Effector memory CD4-positive, alpha-beta T cell (primary cell): ENCODE measurements at regions not wholly inside any gene's neighbourhood (a gene's known extent, or its start where the extent isn't known, plus 50 kb on each side); places are given as distances from the start of the nearest gene placed in this dataset.
"Not testable (repeated sequence)": the region's sequence is repeated elsewhere in the genome, so short reads cannot be mapped to it uniquely, and the experiment has no call there.

Source experiments
- DNase-seq, 3 donors: peaks; one replicate each; pipeline ENCODE4 v3.0.0-alpha.2; 2020
- H3K27ac ChIP-seq: 2 replicates; pipeline ENCODE4 v1.7.0; 2013; ENCODE audit warnings: mild to moderate bottlenecking, low read length, moderate library complexity; ENCODE audit not compliant: insufficient read depth, poor library complexity, severe bottlenecking
- H3K27me3 ChIP-seq: replicated peaks from 2 replicates; pipeline ENCODE4 v1.7.0; 2013; ENCODE audit warnings: mild to moderate bottlenecking, low read length; ENCODE audit not compliant: insufficient read depth, control insufficient read depth, poor library complexity, severe bottlenecking
- H3K36me3 ChIP-seq: 2 replicates; pipeline ENCODE4 v1.7.0; 2013; ENCODE audit warnings: mild to moderate bottlenecking, low read length, moderate library complexity; ENCODE audit not compliant: control insufficient read depth, insufficient read depth
- H3K4me1 ChIP-seq: 2 replicates; pipeline ENCODE4 v1.7.0; 2013; ENCODE audit warnings: low read length, mild to moderate bottlenecking; ENCODE audit not compliant: control insufficient read depth, insufficient read depth, poor library complexity, severe bottlenecking
- H3K4me3 ChIP-seq: 2 replicates; pipeline ENCODE4 v1.7.0; 2013; ENCODE audit warnings: low read length, low read depth, mild to moderate bottlenecking; ENCODE audit not compliant: insufficient read depth, poor library complexity, severe bottlenecking
- H3K9me3 ChIP-seq: 2 replicates; pipeline ENCODE4 v1.7.0; 2013; ENCODE audit warnings: mild to moderate bottlenecking, low read length, moderate library complexity; ENCODE audit not compliant: control insufficient read depth

DNA sequence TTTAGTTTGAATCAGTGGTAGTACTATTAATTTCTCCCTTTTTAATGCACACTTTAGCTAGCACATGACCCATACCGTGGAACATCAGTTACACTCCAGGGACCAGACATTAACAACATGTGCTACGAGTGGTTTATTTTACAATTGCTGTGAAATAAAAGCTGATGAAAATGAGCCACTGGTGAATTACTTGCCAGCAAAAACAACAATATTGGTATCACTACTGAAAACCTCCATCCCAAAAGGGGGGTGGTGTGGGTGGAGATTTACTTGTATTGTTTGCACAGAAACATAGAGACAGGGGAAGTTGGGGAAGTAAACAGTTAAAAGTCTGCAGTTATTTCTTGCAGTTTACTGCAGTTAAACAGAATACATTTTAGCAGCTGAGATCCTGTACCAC, 369.6 kb upstream of the GRAMD2B start:
- Histone ChIP-seq H3K4me3 (no peak overlapping the region), H3K27me3 (no peaks in the 10 kb centered on the region), H3K36me3 (no peaks in the 10 kb centered on the region), H3K27ac (no peak overlapping the region), H3K9me3 (no peaks in the 10 kb centered on the region), H3K4me1 (no peaks in the 10 kb centered on the region)
- DNase-seq: no peak

DNA sequence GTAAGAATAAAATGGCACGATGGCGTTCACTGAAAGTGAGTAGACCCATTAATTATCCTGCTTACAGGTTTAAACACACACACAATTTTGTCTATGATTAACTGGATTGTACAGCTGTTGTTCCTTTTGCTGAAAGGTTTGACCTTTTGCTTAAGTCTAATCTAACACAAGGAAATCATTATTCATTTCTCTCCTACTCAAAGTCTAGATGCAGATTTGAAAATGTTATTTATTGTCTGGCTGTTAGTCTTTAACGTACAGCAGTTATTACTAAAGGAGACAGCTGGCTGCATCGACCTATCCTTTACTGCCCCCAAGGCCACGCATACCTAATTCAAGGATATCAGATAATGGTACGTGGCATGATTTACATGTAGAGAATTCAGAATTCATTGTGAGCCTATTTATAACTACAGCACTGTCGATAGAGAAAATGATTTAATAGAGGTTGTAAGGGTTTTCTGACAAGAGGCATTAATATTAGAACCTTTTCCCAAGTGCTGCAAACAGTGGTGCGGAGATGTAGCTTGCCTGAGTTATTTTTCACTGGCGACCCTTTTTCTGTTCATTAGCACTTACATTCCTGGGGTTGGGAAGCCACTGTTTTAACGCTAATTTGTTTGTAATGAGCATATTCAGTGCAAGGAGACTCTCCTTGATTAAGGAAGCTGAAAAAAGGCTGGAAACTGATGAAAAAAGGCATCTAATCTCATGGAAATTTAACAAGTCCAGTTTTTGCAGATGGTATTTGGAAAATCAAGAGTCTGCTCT, 368.4 kb upstream of the GRAMD2B start:
- H3K9me3 ChIP-seq: no peaks in the 10 kb centered on the region
- H3K27me3 ChIP-seq: no peaks in the 10 kb centered on the region
- no peaks in the 10 kb centered on the region for H3K4me1 ChIP-seq
- no peak overlapping the region for H3K27ac ChIP-seq
- H3K36me3 ChIP-seq: no peaks in the 10 kb centered on the region
- H3K4me3 ChIP-seq: no peak overlapping the region
- no peak for DNase-seq

DNA sequence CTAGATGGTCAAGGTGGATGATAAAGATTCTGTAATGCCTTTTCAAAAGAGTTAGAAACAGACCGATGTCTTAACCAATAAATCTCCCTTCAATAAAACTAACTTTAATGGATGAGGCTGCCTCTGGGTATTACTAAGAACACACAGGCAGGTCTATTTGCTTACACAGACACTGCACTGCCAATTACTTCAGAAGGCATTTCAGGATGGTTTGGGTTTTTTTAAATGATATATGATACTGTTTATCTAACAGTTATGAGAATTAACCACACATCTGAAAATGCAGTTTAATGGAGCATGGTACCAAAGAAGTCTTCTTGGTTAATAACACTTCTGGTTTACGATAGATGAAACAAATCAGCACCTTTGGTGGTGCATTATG, 367.9 kb upstream of the GRAMD2B start:
- no peak overlapping the region for H3K27ac ChIP-seq
- no peak for DNase-seq
- no peaks in the 10 kb centered on the region for H3K36me3 ChIP-seq
- no peaks in the 10 kb centered on the region for H3K4me1 ChIP-seq
- no peak overlapping the region for H3K4me3 ChIP-seq
- H3K27me3 ChIP-seq: no peaks in the 10 kb centered on the region
- no peaks in the 10 kb centered on the region for H3K9me3 ChIP-seq

- H3K4me3 ChIP-seq: no peak overlapping the region
- no peak overlapping the region for H3K27ac ChIP-seq
- no peak for DNase-seq
- H3K36me3 ChIP-seq: no peaks in the 10 kb centered on the region
- H3K27me3 ChIP-seq: no peaks in the 10 kb centered on the region
- H3K9me3 ChIP-seq: no peaks in the 10 kb centered on the region
- H3K4me1 ChIP-seq: no peaks in the 10 kb centered on the region
Observed at GRCh38 chr5:126056352-126056751, 366.9 kb upstream of the GRAMD2B start.

- Histone ChIP-seq H3K27ac (no peak overlapping the region), H3K27me3 (no peaks in the 10 kb centered on the region), H3K4me3 (no peak overlapping the region), H3K36me3 (no peaks in the 10 kb centered on the region), H3K9me3 (no peaks in the 10 kb centered on the region), H3K4me1 (no peaks in the 10 kb centered on the region)
- no peak for DNase-seq
Observed at GRCh38 chr5:126056851-126057622, 366.2 kb upstream of the GRAMD2B start.

- DNase-seq, H3K27me3 ChIP-seq, H3K4me1 ChIP-seq, H3K27ac ChIP-seq, H3K36me3 ChIP-seq, H3K9me3 ChIP-seq, H3K4me3 ChIP-seq: not testable (repeated sequence)
Observed at GRCh38 chr5:126058392-126058791, 364.8 kb upstream of the GRAMD2B start.

DNA sequence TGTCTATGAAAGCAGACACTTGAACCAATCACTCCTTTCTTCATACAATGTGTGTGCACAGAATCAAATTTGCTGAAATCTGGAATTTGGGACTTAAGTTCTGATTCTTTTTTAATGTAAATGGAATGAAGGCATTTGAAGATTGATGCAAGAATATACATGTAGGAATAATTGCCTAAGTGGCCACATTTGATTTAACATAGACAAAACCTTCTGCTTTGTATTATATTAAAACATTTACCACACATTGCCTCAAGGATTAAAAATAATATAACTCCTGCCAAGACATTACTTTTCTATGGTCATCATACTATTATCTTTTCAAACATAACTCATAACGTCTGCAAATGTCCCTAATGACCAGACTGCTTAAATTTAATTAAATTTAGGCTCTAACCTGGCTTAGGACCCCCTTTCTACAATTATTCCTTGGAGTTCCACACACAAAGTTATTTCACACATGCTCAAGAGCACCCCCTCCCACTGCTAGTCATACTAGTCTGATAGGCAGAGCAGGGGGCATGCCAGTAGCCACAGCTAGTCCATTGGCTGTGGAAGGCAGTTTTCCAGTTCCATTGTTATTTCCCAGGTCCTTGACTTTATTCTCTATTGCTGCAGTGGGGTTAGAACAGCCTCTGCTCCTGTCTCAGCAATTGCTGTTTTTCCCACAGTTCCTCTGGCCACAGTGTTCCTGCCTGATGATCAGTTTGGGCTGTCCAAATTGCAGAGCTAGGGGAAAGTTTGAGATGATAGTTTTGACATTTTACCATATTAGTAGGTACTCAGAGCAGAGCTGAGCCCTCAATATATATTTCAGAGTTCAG, 360.6 kb upstream of the GRAMD2B start:
- Histone ChIP-seq H3K4me1 (no peaks in the 10 kb centered on the region), H3K4me3 (no peak overlapping the region), H3K27ac (no peak overlapping the region), H3K36me3 (no peaks in the 10 kb centered on the region), H3K9me3 (no peaks in the 10 kb centered on the region), H3K27me3 (no peaks in the 10 kb centered on the region)
- DNase-seq: no peak

- no peak overlapping the region for H3K4me3 ChIP-seq
- no peaks in the 10 kb centered on the region for H3K9me3 ChIP-seq
- no peaks in the 10 kb centered on the region for H3K36me3 ChIP-seq
- no peaks in the 10 kb centered on the region for H3K27me3 ChIP-seq
- no peak for DNase-seq
- no peak overlapping the region for H3K27ac ChIP-seq
- H3K4me1 ChIP-seq: no peaks in the 10 kb centered on the region
Observed at GRCh38 chr5:126065061-126065460, 358.1 kb upstream of the GRAMD2B start.

GRCh38 chr5:126066836-126067235, 356.4 kb upstream of the GRAMD2B start:
- Histone ChIP-seq H3K4me3 (no peak overlapping the region), H3K9me3 (no peaks in the 10 kb centered on the region), H3K27ac (no peak overlapping the region), H3K27me3 (no peaks in the 10 kb centered on the region), H3K4me1 (no peaks in the 10 kb centered on the region), H3K36me3 (no peaks in the 10 kb centered on the region)
- DNase-seq: no peak

GRCh38 chr5:126067404-126067803, 355.8 kb upstream of the GRAMD2B start:
- no peaks in the 10 kb centered on the region for H3K4me1 ChIP-seq
- no peaks in the 10 kb centered on the region for H3K36me3 ChIP-seq
- no peak for DNase-seq
- no peak overlapping the region for H3K4me3 ChIP-seq
- H3K9me3 ChIP-seq: no peaks in the 10 kb centered on the region
- H3K27me3 ChIP-seq: no peaks in the 10 kb centered on the region
- H3K27ac ChIP-seq: no peak overlapping the region
